Right hindlimb (tissue), 1 donor: ENCODE measurements at regions not wholly inside any gene's neighbourhood (a gene's known extent, or its start where the extent isn't known, plus 50 kb on each side); places are given as distances from the start of the nearest gene placed in this dataset.

Experiments
- DNase-seq: peaks from one replicate; pipeline ENCODE4 v3.0.0-alpha.2; 2018

- no peak for DNase-seq
Measured at GRCh38 chrX:16222151-16222550, 54.9 kb downstream of the MAGEB17 start.

- DNase-seq = no peak
Measured at GRCh38 chrX:16223385-16223784, 56.1 kb downstream of the MAGEB17 start.

GRCh38 chrX:16239211-16239610 lies 71.9 kb downstream of the MAGEB17 start:
- DNase-seq = no peak

- no peak for DNase-seq
Measured at GRCh38 chrX:16240231-16240905, 73.1 kb downstream of the MAGEB17 start.

- DNase-seq = no peak
Measured at GRCh38 chrX:16240968-16241367, 73.7 kb downstream of the MAGEB17 start.

GRCh38 chrX:16250296-16250695 lies 83.0 kb downstream of the MAGEB17 start:
- no peak for DNase-seq

GRCh38 chrX:16251782-16252181 lies 84.5 kb downstream of the MAGEB17 start:
- DNase-seq = no peak

- no peak for DNase-seq
Measured at GRCh38 chrX:16258882-16259281, 91.6 kb downstream of the MAGEB17 start.

GRCh38 chrX:16267431-16267830 lies 100.2 kb downstream of the MAGEB17 start:
- DNase-seq = no peak

- DNase-seq = no peak
Measured at GRCh38 chrX:16268206-16268605, 100.9 kb downstream of the MAGEB17 start.

- DNase-seq = no peak
Measured at GRCh38 chrX:16278927-16279326, 111.6 kb downstream of the MAGEB17 start.

GRCh38 chrX:16282209-16282608 lies 114.9 kb downstream of the MAGEB17 start:
- no peak for DNase-seq

- DNase-seq = no peak
Measured at GRCh38 chrX:16284842-16285241, 117.6 kb downstream of the MAGEB17 start.

GRCh38 chrX:16290997-16291396 lies 123.7 kb downstream of the MAGEB17 start:
- no peak for DNase-seq

- DNase-seq = no peak
Measured at GRCh38 chrX:16300831-16301230, 133.6 kb downstream of the MAGEB17 start.

GRCh38 chrX:16304751-16305150 lies 137.5 kb downstream of the MAGEB17 start:
- no peak for DNase-seq

- no peak for DNase-seq
Measured at GRCh38 chrX:16305187-16305586, 137.9 kb downstream of the MAGEB17 start.

GRCh38 chrX:16307950-16308349 lies 140.7 kb downstream of the MAGEB17 start:
- DNase-seq = no peak

GRCh38 chrX:16308773-16309172 lies 141.5 kb downstream of the MAGEB17 start:
- DNase-seq = no peak

- no peak for DNase-seq
Measured at GRCh38 chrX:16310326-16310725, 143.0 kb downstream of the MAGEB17 start.

- no peak for DNase-seq
Measured at GRCh38 chrX:16311671-16312070, 144.4 kb downstream of the MAGEB17 start.

GRCh38 chrX:16312761-16313623 lies 145.7 kb downstream of the MAGEB17 start:
- DNase-seq = no peak

- DNase-seq = no peak
Measured at GRCh38 chrX:16316331-16316730, 149.1 kb downstream of the MAGEB17 start.

- DNase-seq = no peak
Measured at GRCh38 chrX:16319929-16320328, 152.6 kb downstream of the MAGEB17 start.
